IMR-90 (cell line): ENCODE measurements at regions not wholly inside any gene's neighbourhood (a gene's known extent, or its start where the extent isn't known, plus 50 kb on each side); places are given as distances from the start of the nearest gene placed in this dataset.

Experiments used
- ATAC-seq: fragments of 200-7000 bp; cut with Tn5 transposase; 2 replicates; pipeline ENCODE4 v1.9.1; 2020; ENCODE audit warnings: low read depth, mild to moderate bottlenecking, moderate library complexity
- BruUV-seq: library from RNA; stranded (reverse); fragments of 400-500 nt; replicated peaks from 2 replicates; lab custom pipeline; 2021; lab: Mats Ljungman, UMichigan
- CTCF ChIA-PET: fragments of 300-600 bp; formaldehyde crosslinking; extraction: SDS; loops from one replicate; lab custom pipeline; 2021; ENCODE audit warnings: antibody characterized with exemption; lab: Yijun Ruan, JAX
- POLR2A ChIA-PET: fragments of 300-600 bp; sonication (Branson Sonifier 250); formaldehyde crosslinking; loops from one replicate; lab custom pipeline; 2022; ENCODE audit warnings: antibody characterized with exemption; ENCODE audit not compliant: unreplicated experiment; lab: Charles Lee
- DNase-seq: peaks from one replicate; pipeline ENCODE4 v3.0.0; 2013
- H2AFZ ChIP-seq: replicated peaks from 2 replicates; pipeline ENCODE3; 2013; ENCODE audit warnings: low read length, mild to moderate bottlenecking; ENCODE audit not compliant: poor library complexity
- H2AK5ac ChIP-seq: 2 replicates; pipeline ENCODE4 v1.6.1; 2013; ENCODE audit warnings: low read depth, low read length, inconsistent platforms
- H2AK9ac ChIP-seq: replicated peaks from 2 replicates; pipeline ENCODE3; 2013; ENCODE audit warnings: mild to moderate bottlenecking, low read depth, low read length, moderate library complexity; ENCODE audit not compliant: poor library complexity
- H2BK120ac ChIP-seq: 2 replicates; pipeline ENCODE4 v1.6.1; 2013; ENCODE audit warnings: low read depth, low read length, inconsistent platforms
- H2BK15ac ChIP-seq: 3 replicates; pipeline ENCODE4 v1.6.1; 2013; ENCODE audit warnings: low read depth, low read length, inconsistent platforms
- H2BK20ac ChIP-seq: 2 replicates; pipeline ENCODE4 v1.6.1; 2013; ENCODE audit warnings: low read depth, mild to moderate bottlenecking, inconsistent platforms, low read length, moderate library complexity
- H2BK5ac ChIP-seq: 2 replicates; pipeline ENCODE4 v1.6.1; 2013; ENCODE audit warnings: mild to moderate bottlenecking, low read depth, low read length, inconsistent platforms; ENCODE audit not compliant: poor library complexity, severe bottlenecking
- H3K14ac ChIP-seq: replicated peaks from 2 replicates; pipeline ENCODE4 v1.6.1; 2013; ENCODE audit warnings: low read depth, low read length, inconsistent platforms
- H3K18ac ChIP-seq: 2 replicates; pipeline ENCODE4 v1.6.1; 2013; ENCODE audit warnings: low read depth, low read length, control low read depth
- H3K23ac ChIP-seq: 2 replicates; pipeline ENCODE4 v1.6.1; 2013; ENCODE audit warnings: low read depth, low read length, inconsistent platforms
- H3K27ac ChIP-seq: 2 replicates; pipeline ENCODE4 v1.5.1; 2013; ENCODE audit warnings: mild to moderate bottlenecking, control low read depth, low read length; ENCODE audit not compliant: insufficient read depth
- H3K27me3 ChIP-seq: 2 replicates; pipeline ENCODE4 v1.6.1; 2013; ENCODE audit warnings: low read length; ENCODE audit not compliant: control insufficient read depth, insufficient read depth
- H3K36me3 ChIP-seq: 2 replicates; pipeline ENCODE4 v1.6.1; 2013; ENCODE audit warnings: low read length, mixed read lengths; ENCODE audit not compliant: control insufficient read depth, insufficient read depth
- H3K4ac ChIP-seq: 2 replicates; pipeline ENCODE4 v1.6.1; 2013; ENCODE audit warnings: low read depth, low read length, inconsistent platforms
- H3K4me1 ChIP-seq: 2 replicates; pipeline ENCODE4 v1.6.1; 2013; ENCODE audit warnings: low read length, mixed read lengths; ENCODE audit not compliant: control insufficient read depth, insufficient read depth
- H3K4me2 ChIP-seq: 2 replicates; pipeline ENCODE4 v1.6.1; 2013; ENCODE audit warnings: low read depth, mild to moderate bottlenecking, control low read depth, low read length, moderate library complexity
- H3K4me3 ChIP-seq: 2 replicates; pipeline ENCODE4 v1.5.1; 2013; ENCODE audit warnings: low read depth, mild to moderate bottlenecking, control low read depth, low read length, moderate library complexity; ENCODE audit not compliant: insufficient read depth
- H3K56ac ChIP-seq: 2 replicates; pipeline ENCODE4 v1.6.1; 2013; ENCODE audit warnings: low read length, inconsistent platforms; ENCODE audit not compliant: insufficient read depth; ENCODE audit errors: extremely low read depth
- H3K79me1 ChIP-seq, 2 experiments: 2 replicates each; pipeline ENCODE4 v1.6.1; 2013; ENCODE audit warnings: low read length in 2 of 2, inconsistent platforms in 1 of 2, low read depth in 1 of 2
- H3K9ac ChIP-seq: 2 replicates; pipeline ENCODE4 v1.6.1; 2013; ENCODE audit warnings: low read depth, low read length, control low read depth
- H3K9me1 ChIP-seq: 2 replicates; pipeline ENCODE4 v1.6.1; 2013; ENCODE audit warnings: low read length, inconsistent platforms; ENCODE audit not compliant: insufficient read depth
- H3K9me3 ChIP-seq: 2 replicates; pipeline ENCODE4 v1.6.1; 2013; ENCODE audit warnings: low read length; ENCODE audit not compliant: control insufficient read depth, insufficient read depth
- H4K20me1 ChIP-seq: 2 replicates; pipeline ENCODE4 v1.6.1; 2013; ENCODE audit warnings: low read length, inconsistent platforms; ENCODE audit not compliant: insufficient read depth
- H4K5ac ChIP-seq: 2 replicates; pipeline ENCODE4 v1.6.1; 2013; ENCODE audit warnings: mild to moderate bottlenecking, low read depth, low read length, control low read depth
- H4K8ac ChIP-seq, 2 experiments: 2 replicates each; pipeline ENCODE4 v1.6.1; 2013; ENCODE audit warnings: low read depth in 2 of 2, low read length in 2 of 2, control low read depth in 1 of 2, inconsistent platforms in 1 of 2
- H4K91ac ChIP-seq: 2 replicates; pipeline ENCODE4 v1.6.1; 2013; ENCODE audit warnings: low read depth, low read length, inconsistent platforms; ENCODE audit not compliant: insufficient read depth
- BHLHE40 ChIP-seq: fragments of 150-350 bp; IDR thresholded peaks from 2 replicates; pipeline ENCODE4 v1.6.1; 2016; ENCODE audit warnings: mild to moderate bottlenecking, low read depth, low read length
- ELK1 ChIP-seq: fragments of 150-350 bp; IDR thresholded peaks from 2 replicates; pipeline ENCODE4 v1.6.1; 2016; ENCODE audit warnings: low read depth, mild to moderate bottlenecking, low read length, moderate library complexity, borderline replicate concordance
- MAZ ChIP-seq: IDR thresholded peaks from 2 replicates; pipeline ENCODE4 v1.6.1; 2012; ENCODE audit warnings: low read depth, mild to moderate bottlenecking, low read length, improper control_type of control experiment, moderate library complexity, borderline replicate concordance
- POLR2A ChIP-seq: IDR thresholded peaks from 2 replicates; pipeline ENCODE4 v1.6.1; 2012; ENCODE audit warnings: mild to moderate bottlenecking, low read depth, low read length
- RAD21 ChIP-seq: IDR thresholded peaks from 2 replicates; pipeline ENCODE4 v1.6.1; 2012; ENCODE audit warnings: low read length, improper control_type of control experiment
- RFX5 ChIP-seq: IDR thresholded peaks from 2 replicates; pipeline ENCODE4 v1.8.0; 2012; ENCODE audit warnings: low read depth, mild to moderate bottlenecking, low read length, moderate library complexity
- SMC3 ChIP-seq: fragments of 150-350 bp; IDR thresholded peaks from 2 replicates; pipeline ENCODE4 v1.6.1; 2016; ENCODE audit warnings: low read depth, mild to moderate bottlenecking, antibody characterized with exemption, low read length, moderate library complexity
- WGBS, 2 experiments: methylation state at CpG; one replicate each; pipeline versions ENCODE4 v1.1.5 to v1.1.7; 2013; ENCODE audit warnings: missing lambda C conversion rate in 2 of 2; ENCODE audit not compliant: insufficient read length in 1 of 2; ENCODE audit errors: extremely low coverage in 2 of 2; 5-methylcytosine and 5-hydroxymethylcytosine counted together
- dilution Hi-C: fragments of 300-500 bp; cut with HindIII; formaldehyde crosslinking; loops from one replicate; pipeline ENCODE4 v1.14.3; 2018; ENCODE audit warnings: low sequenced_read_pairs; ENCODE audit not compliant: unreplicated experiment
- in situ Hi-C: fragments of 300-500 bp; cut with MboI; formaldehyde crosslinking; loops from 3 replicates; pipeline ENCODE4 v1.14.3; 2019; ENCODE audit warnings: low sequenced_read_pairs, inconsistent platforms, mixed read lengths
- intact Hi-C: fragments of 100-400 bp; cut with micrococcal nuclease; formaldehyde crosslinking; loops from 2 replicates; pipeline ENCODE4 v1.10.0; 2022
- TF ChIP-seq, protein P1 (sequence below): fragments of 150-350 bp; IDR thresholded peaks from 2 replicates; pipeline ENCODE4 v1.6.1; 2017; ENCODE audit warnings: mild to moderate bottlenecking, antibody characterized with exemption, low read length, low read depth
- TF ChIP-seq, protein P2 (sequence below): conservative IDR thresholded peaks from 2 replicates; pipeline ENCODE4 v1.5.1; 2012; ENCODE audit warnings: mild to moderate bottlenecking, low read depth, low read length, improper control_type of control experiment

- Histone ChIP-seq H2AFZ (no peak overlapping the region), H2BK5ac (no peak overlapping the region), H3K4me2 (no peak overlapping the region), H2AK5ac (no peak overlapping the region), H3K23ac (no peak overlapping the region), H3K9ac (no peak overlapping the region), H3K4ac (no peak overlapping the region), H3K36me3 (no peaks in the 10 kb centered on the region), H3K4me1 (no peaks in the 10 kb centered on the region), H3K18ac (no peak overlapping the region), H4K8ac (no peak overlapping the region), H3K27me3 (peaks cover 6% of the 10 kb centered on the region), H3K9me3 (no peaks in the 10 kb centered on the region), H3K9me1 (no peaks in the 10 kb centered on the region), H3K56ac (no peak overlapping the region), H4K5ac (no peak overlapping the region), H4K91ac (no peak overlapping the region), H2BK20ac (no peak overlapping the region), H2BK15ac (no peak overlapping the region), H2BK120ac (no peak overlapping the region), H3K79me1 (no peaks in the 10 kb centered on the region), H4K20me1 (no peaks in the 10 kb centered on the region), H3K14ac (no peak overlapping the region), H2AK9ac (no peak overlapping the region), H3K27ac (no peak overlapping the region), H3K4me3 (no peak overlapping the region)
- intact Hi-C loops (loop anchor here (1.0 to 10.0 kb wide), 6 partner anchors 118 to 532 kb away; no protein-coding TSS in a partner anchor), in situ Hi-C loops (loop anchor here (5.0 kb wide), 1 partner anchor 467 kb away; no protein-coding TSS in a partner anchor), dilution Hi-C loops (no loop called here)
- ChIA-PET CTCF (interaction anchor here (0.6 to 4.2 kb wide), 10 partner anchors 10 to 522 kb away, joined by 3 to 38 read pairs (median 4); partner anchors contain the start of gene LHFPL6), POLR2A (no interaction called here)
- no CpG with 5 or more reads among the region's 8 CpGs for WGBS, 2 experiments
- no peak for TF ChIP-seq RFX5
- TF ChIP-seq, protein P1, sequence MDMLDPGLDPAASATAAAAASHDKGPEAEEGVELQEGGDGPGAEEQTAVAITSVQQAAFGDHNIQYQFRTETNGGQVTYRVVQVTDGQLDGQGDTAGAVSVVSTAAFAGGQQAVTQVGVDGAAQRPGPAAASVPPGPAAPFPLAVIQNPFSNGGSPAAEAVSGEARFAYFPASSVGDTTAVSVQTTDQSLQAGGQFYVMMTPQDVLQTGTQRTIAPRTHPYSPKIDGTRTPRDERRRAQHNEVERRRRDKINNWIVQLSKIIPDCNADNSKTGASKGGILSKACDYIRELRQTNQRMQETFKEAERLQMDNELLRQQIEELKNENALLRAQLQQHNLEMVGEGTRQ: no peak
- TF ChIP-seq RAD21: peak; percentile 88
- TF ChIP-seq POLR2A: 0 out of 2 replicates have a peak, but pooled peaks have one; percentile 25
- TF ChIP-seq SMC3: peak; percentile 83
- no peak for TF ChIP-seq BHLHE40
- no peak for TF ChIP-seq ELK1
- TF ChIP-seq, protein P2, sequence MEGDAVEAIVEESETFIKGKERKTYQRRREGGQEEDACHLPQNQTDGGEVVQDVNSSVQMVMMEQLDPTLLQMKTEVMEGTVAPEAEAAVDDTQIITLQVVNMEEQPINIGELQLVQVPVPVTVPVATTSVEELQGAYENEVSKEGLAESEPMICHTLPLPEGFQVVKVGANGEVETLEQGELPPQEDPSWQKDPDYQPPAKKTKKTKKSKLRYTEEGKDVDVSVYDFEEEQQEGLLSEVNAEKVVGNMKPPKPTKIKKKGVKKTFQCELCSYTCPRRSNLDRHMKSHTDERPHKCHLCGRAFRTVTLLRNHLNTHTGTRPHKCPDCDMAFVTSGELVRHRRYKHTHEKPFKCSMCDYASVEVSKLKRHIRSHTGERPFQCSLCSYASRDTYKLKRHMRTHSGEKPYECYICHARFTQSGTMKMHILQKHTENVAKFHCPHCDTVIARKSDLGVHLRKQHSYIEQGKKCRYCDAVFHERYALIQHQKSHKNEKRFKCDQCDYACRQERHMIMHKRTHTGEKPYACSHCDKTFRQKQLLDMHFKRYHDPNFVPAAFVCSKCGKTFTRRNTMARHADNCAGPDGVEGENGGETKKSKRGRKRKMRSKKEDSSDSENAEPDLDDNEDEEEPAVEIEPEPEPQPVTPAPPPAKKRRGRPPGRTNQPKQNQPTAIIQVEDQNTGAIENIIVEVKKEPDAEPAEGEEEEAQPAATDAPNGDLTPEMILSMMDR: peak; percentile 89
- TF ChIP-seq MAZ: no peak
- no TSS peak for BruUV-seq
- DNase-seq: peak; percentile 70
- peak; percentile 91 for ATAC-seq
Measured at GRCh38 chr13:39144941-39145533, 106.8 kb downstream of the NHLRC3 start.
